Pancreas (tissue), 10 donors: ENCODE measurements at regions not wholly inside any gene's neighbourhood (a gene's known extent, or its start where the extent isn't known, plus 50 kb on each side); places are given as distances from the start of the nearest gene placed in this dataset.

Experiments
- ATAC-seq, 4 donors: fragments of 200-7000 bp; cut with Tn5 transposase; one replicate each; pipeline versions ENCODE4 v1.8.0 to v1.9.1; 2020; ENCODE audit warnings: mild to moderate bottlenecking in 4 of 4, moderate library complexity in 4 of 4
- DNase-seq, 6 donors: peaks; one replicate each; pipeline ENCODE4 v3.0.0-alpha.2; 2020
- FAIRE-seq: peaks from 2 replicates; lab custom pipeline; 2012; peaks lifted over from hg19 to GRCh38; lab: Jason Lieb, UNC
- H3K27ac ChIP-seq, 4 donors: fragments of 200-600 bp; sonication (generic); 1 replicate in 3 of 4; 2 replicates in 1 of 4; pipeline versions ENCODE4 v1.5.0 to v1.8.0; 2020
- H3K27me3 ChIP-seq, 4 donors: fragments of 200-600 bp; one replicate each; pipeline ENCODE4 v1.8.0; 2021
- H3K36me3 ChIP-seq, 3 donors: fragments of 200-600 bp; sonication (generic) in 1 of 3; one replicate each; pipeline versions ENCODE4 v1.5.0 to v1.8.0; 2020 to 2021
- H3K4me1 ChIP-seq, 3 donors: fragments of 200-600 bp; one replicate each; pipeline ENCODE4 v1.8.0; 2021
- H3K4me3 ChIP-seq, 4 donors: fragments of 200-600 bp; sonication (generic) in 2 of 4; one replicate each; pipeline versions ENCODE4 v1.5.0 to v1.8.0; 2020 to 2021
- H3K9me3 ChIP-seq, 4 donors: fragments of 200-600 bp; one replicate each; pipeline ENCODE4 v1.8.0; 2021
- WGBS, 2 donors: extraction: QIAGEN DNeasy Blood & Tissue Kit; methylation state at CpG; one replicate each; pipeline ENCODE4 v1.1.7; 2013; 5-methylcytosine and 5-hydroxymethylcytosine counted together
- intact Hi-C, 3 donors: fragments of 100-400 bp; cut with DNase I; formaldehyde crosslinking; loops; one replicate each; pipeline versions ENCODE4 v1.11.1 to v1.14.2; 2022
- TF ChIP-seq, protein P1 (sequence below), 4 donors: fragments of 200-600 bp; sonication (generic) in 3 of 4; IDR thresholded peaks; one replicate each; pipeline versions ENCODE4 v1.5.0 to v1.8.0; 2021; ENCODE audit warnings: antibody characterized with exemption in 4 of 4
- donor health status: healthy with polysubstance abuse.
- donor health status: DM: no; HTN: no; CAD: no; lungs with moderate emphysema.
- donor health status: DM: no; HTN: no; CAD: no.
- donor health status: control.
- donor health status: control.
- donor health status: Bipolar disorder and iron deficiency.
- donor health status: DM: yes; HTN: yes; CAD: no.
- donor health status: DM: no; HTN: no; CAD: no.
- donor health status: DM: no; HTN: no; CAD: no.
- donor health status: DM: yes; HTN: yes; CAD: no.

DNA sequence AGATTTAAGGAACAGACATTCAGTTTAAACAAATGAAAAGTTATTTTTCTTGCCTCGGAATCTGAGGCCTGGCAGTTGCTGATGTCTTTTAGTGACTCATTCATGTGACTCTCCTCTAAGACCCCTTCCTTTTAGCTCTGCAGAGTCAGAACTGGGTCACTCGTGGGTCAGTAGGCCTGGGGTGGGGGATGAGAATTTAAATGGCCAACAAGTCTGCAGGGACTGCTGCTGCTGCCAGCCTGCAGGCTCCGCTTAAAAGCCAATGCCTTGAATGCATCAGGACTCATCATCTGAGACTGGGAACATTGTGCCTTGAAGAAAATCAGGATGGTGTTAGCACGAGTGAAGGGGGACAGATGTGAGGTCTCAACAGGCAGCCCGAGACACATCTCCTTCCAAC is 404.3 kb downstream of the CDH26 start:
- 36 to 56% methylated on average over 5 of the region's 5 CpGs for WGBS, 2 donors
- Histone ChIP-seq H3K4me3 (no peak overlapping the region), H3K27ac (no peak overlapping the region), H3K9me3 (no peaks in the 10 kb centered on the region), H3K36me3 (no peaks in the 10 kb centered on the region), H3K27me3 (no peaks in the 10 kb centered on the region), H3K4me1 (no peaks in the 10 kb centered on the region)
- TF ChIP-seq, protein P1, sequence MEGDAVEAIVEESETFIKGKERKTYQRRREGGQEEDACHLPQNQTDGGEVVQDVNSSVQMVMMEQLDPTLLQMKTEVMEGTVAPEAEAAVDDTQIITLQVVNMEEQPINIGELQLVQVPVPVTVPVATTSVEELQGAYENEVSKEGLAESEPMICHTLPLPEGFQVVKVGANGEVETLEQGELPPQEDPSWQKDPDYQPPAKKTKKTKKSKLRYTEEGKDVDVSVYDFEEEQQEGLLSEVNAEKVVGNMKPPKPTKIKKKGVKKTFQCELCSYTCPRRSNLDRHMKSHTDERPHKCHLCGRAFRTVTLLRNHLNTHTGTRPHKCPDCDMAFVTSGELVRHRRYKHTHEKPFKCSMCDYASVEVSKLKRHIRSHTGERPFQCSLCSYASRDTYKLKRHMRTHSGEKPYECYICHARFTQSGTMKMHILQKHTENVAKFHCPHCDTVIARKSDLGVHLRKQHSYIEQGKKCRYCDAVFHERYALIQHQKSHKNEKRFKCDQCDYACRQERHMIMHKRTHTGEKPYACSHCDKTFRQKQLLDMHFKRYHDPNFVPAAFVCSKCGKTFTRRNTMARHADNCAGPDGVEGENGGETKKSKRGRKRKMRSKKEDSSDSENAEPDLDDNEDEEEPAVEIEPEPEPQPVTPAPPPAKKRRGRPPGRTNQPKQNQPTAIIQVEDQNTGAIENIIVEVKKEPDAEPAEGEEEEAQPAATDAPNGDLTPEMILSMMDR (IDR thresholded peaks at IDR 0.05): no peak
- no peak for DNase-seq
- intact Hi-C loops: no loop called here
- no peak for ATAC-seq
- FAIRE-seq: no peak

DNA sequence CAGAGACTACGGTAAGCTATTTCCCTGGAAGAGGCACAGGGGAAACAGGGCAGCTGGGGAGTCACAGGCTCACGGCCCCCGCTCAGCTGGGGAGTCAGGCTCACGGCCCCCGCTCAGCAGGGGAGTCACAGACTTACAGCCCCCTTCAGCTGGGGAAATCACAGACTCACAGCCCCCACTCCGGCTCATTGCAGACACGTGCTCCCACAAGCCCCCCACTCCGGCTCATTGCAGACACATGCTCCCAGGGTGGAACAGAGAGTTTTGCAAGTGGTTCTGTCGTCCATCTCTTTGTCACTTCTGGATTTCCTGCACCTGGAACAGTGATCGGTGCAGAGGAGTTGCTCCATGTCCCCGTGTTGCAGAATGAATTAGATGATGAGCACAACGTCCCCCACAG is 405.5 kb downstream of the CDH26 start:
- H3K27me3 ChIP-seq: no peaks in the 10 kb centered on the region
- H3K36me3 ChIP-seq: no peaks in the 10 kb centered on the region
- no peaks in the 10 kb centered on the region for H3K9me3 ChIP-seq
- 53 to 74% methylated on average over 12 of the region's 12 CpGs for WGBS, 2 donors
- DNase-seq (no peak), ATAC-seq (no peak), FAIRE-seq (no peak)
- TF ChIP-seq, protein P1 (IDR thresholded peaks at IDR 0.05): no peak
- no peak overlapping the region for H3K27ac ChIP-seq
- intact Hi-C loops: no loop called here
- H3K4me1 ChIP-seq: no peaks in the 10 kb centered on the region
- no peak overlapping the region for H3K4me3 ChIP-seq

DNA sequence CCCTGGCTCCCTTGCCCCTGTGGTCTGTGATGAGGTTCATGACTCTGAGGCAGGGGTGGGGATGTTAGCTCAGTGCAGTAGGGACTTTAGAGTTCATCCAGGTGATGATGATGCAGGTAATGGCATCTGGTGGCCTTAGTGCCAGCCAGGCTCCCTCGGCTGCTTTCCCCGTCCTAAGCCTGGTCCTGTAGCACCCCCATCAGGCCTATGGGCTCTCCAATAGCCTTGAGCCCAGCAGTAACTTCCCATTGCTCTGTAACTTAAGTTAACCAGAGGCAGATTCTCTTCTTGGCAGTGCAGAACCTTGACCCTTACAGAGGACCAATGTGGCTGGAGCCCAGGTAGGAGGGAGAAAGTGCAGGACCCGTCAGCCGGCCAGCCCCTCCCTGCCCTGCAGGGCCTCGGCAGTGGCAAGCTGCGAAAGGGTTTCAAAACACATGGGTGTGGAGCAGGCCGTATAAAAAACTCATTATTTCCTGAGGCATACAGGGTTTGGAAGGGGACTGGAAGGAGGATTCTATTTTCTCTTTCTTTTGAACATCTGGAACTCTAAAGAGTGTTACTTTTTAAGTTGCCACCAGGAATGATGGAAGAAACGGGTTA is 406.9 kb downstream of the CDH26 start:
- no peaks in the 10 kb centered on the region for H3K9me3 ChIP-seq
- WGBS, 2 donors: 33 to 55% methylated on average over 8 of the region's 8 CpGs
- no peaks in the 10 kb centered on the region for H3K4me1 ChIP-seq
- no peak overlapping the region for H3K4me3 ChIP-seq
- H3K27ac ChIP-seq: no peak overlapping the region
- no peak for FAIRE-seq
- DNase-seq: no peak
- TF ChIP-seq, protein P1 (IDR thresholded peaks at IDR 0.05): no peak
- intact Hi-C loops: no loop called here
- H3K27me3 ChIP-seq: no peaks in the 10 kb centered on the region
- ATAC-seq: no peak
- no peaks in the 10 kb centered on the region for H3K36me3 ChIP-seq

DNA sequence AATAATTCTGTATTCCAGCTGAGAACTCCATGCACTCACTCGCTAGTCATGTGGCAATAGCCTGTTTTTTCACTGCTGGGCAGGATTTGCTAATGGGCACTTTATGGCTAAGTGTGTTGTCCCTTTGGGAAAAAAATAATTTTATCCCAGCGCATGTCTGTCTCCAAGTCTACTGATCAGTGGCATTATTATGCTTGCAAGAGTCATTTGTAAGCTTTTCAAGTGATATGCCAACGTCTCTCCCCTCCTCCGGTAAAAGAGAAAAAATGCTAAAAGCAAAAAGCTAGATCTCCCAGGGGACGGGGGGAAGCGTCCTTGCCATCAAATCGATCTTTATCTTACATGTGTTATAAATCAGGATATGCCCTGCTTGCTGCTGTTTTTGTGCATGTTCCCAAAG is 407.7 kb downstream of the CDH26 start:
- DNase-seq (no peak), ATAC-seq (no peak), FAIRE-seq (no peak)
- TF ChIP-seq, protein P1 (IDR thresholded peaks at IDR 0.05): no peak
- intact Hi-C loops: no loop called here
- no peak overlapping the region for H3K4me3 ChIP-seq
- H3K4me1 ChIP-seq: no peaks in the 10 kb centered on the region
- H3K36me3 ChIP-seq: no peaks in the 10 kb centered on the region
- 46 to 53% methylated on average over 7 of the region's 7 CpGs for WGBS, 2 donors
- H3K27me3 ChIP-seq: no peaks in the 10 kb centered on the region
- no peaks in the 10 kb centered on the region for H3K9me3 ChIP-seq
- no peak overlapping the region for H3K27ac ChIP-seq

DNA sequence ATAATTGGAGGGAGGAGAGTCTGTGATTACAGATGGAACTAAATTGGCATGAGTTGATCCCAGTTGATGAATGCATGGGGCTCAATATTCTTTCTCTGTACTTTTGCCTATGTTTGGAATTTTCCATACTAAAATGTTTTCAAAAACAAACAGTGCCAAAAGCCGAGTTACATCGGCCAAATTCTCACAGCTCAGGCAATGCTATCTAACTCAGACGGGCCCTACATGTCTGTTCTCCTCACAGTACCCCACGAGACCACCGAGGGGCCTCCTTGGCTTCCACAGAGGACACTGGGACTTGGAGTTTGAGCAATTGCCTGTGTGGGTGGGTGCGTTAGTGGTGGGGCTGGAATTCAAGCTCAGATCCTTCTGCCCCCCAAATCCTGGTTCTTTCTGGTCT is 413.2 kb downstream of the CDH26 start:
- 32 to 35% methylated on average over 6 of the region's 6 CpGs for WGBS, 2 donors
- TF ChIP-seq, protein P1 (IDR thresholded peaks at IDR 0.05): no peak
- H3K27ac ChIP-seq: no peak overlapping the region
- ATAC-seq (no peak), FAIRE-seq (no peak), DNase-seq (no peak)
- H3K9me3 ChIP-seq: no peaks in the 10 kb centered on the region
- H3K4me1 ChIP-seq: peaks cover 0 to 2% (median 0%) of the 10 kb centered on the region in 3 donors
- no peaks in the 10 kb centered on the region for H3K27me3 ChIP-seq
- no peak overlapping the region for H3K4me3 ChIP-seq
- intact Hi-C loops: no loop called here
- H3K36me3 ChIP-seq: no peaks in the 10 kb centered on the region
